Astrocyte of the cerebellum (primary cell): ENCODE measurements at regions not wholly inside any gene's neighbourhood (a gene's known extent, or its start where the extent isn't known, plus 50 kb on each side); places are given as distances from the start of the nearest gene placed in this dataset.

Experiments
- DNase-seq: peaks from one replicate; pipeline ENCODE4 v3.0.0-alpha.2; 2011; ENCODE audit warnings: low read depth
- H3K4me3 ChIP-seq: 2 replicates; pipeline ENCODE4 v1.5.1; 2011; ENCODE audit warnings: mild to moderate bottlenecking, low read depth, low read length, moderate library complexity
- in situ Hi-C: cut with HindIII; loops from 2 replicates; pipeline ENCODE4 v1.10.0; 2017; ENCODE audit warnings: low sequenced_read_pairs
- TF ChIP-seq, protein P1 (sequence below): IDR thresholded peaks from 2 replicates; pipeline ENCODE4 v1.5.1; 2012; ENCODE audit warnings: low read length, low read depth, moderate library complexity, mild to moderate bottlenecking; ENCODE audit errors: missing control alignments

DNA sequence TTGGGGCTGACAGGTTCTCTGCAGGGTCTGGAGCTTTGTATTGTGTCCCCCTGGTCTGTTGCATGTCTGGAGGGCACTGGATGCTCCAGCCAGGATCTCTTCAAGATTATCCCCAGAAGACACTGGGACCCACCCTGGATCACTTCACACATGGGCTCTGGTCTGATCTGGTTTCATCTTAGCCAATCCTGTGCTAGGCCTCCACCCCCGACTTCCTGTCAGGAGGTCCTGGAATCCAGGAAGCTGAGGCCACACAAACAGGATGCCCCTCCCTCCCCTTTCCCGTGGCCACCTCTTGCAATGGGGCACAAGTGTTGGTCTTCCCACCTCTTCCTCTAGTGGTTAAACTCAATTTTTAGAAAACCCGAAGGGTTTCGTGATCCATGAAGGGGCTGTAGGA lies 242.6 kb upstream of the MVB12B start:
- in situ Hi-C loops, result no loop called here
- DNase-seq, result no peak
- TF ChIP-seq, protein P1, sequence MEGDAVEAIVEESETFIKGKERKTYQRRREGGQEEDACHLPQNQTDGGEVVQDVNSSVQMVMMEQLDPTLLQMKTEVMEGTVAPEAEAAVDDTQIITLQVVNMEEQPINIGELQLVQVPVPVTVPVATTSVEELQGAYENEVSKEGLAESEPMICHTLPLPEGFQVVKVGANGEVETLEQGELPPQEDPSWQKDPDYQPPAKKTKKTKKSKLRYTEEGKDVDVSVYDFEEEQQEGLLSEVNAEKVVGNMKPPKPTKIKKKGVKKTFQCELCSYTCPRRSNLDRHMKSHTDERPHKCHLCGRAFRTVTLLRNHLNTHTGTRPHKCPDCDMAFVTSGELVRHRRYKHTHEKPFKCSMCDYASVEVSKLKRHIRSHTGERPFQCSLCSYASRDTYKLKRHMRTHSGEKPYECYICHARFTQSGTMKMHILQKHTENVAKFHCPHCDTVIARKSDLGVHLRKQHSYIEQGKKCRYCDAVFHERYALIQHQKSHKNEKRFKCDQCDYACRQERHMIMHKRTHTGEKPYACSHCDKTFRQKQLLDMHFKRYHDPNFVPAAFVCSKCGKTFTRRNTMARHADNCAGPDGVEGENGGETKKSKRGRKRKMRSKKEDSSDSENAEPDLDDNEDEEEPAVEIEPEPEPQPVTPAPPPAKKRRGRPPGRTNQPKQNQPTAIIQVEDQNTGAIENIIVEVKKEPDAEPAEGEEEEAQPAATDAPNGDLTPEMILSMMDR, result no peak
- H3K4me3 ChIP-seq, result no peak overlapping the region

- in situ Hi-C loops, result no loop called here
- TF ChIP-seq, protein P1, result no peak
- H3K4me3 ChIP-seq, result no peak overlapping the region
- no peak for DNase-seq
Observed at GRCh38 chr9:126084696-126085095, 241.9 kb upstream of the MVB12B start.

- TF ChIP-seq, protein P1, result no peak
- in situ Hi-C loops, result no loop called here
- no peak overlapping the region for H3K4me3 ChIP-seq
- DNase-seq, result no peak
Observed at GRCh38 chr9:126085170-126085569, 241.5 kb upstream of the MVB12B start.

DNA sequence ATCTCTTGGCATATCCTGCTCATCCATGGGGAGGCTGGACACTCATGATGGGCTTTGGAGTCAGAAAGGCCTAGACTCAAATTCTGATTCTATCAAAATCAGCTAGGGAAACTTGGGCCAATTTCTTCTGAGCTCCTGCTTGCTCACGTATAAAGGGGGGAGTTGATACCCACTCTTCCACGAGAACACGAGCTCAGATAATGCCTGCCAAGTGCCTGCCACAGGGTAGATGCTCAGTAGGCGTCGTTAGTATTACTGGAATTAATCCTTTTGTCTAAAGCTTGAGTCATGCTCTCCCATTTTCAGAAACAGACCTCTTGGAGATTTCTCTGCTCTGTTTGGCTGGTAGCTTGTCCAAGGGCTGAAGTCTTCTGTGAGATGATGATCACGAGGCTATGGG lies 238.3 kb upstream of the MVB12B start:
- H3K4me3 ChIP-seq, result no peak overlapping the region
- in situ Hi-C loops, result no loop called here
- DNase-seq, result no peak
- TF ChIP-seq, protein P1, result no peak

DNA sequence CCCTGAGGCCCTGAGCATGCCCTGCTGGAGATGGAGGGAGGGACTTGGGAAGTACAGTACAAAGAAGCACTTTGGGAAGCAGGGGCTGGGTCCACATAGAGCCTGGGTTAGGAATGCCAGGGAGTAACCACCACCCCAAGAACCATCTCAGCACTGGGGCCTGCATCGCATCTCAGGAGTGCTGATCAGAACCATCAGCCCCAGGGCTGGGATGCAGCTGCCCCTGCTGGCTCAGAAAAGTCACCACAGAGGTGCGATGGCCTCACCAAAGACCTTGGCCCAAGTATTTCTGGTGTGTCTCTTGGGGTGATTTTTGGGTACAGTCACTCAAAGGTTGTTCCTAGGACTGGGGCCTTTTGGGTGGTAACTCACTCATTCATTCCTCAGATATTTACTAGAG lies 236.8 kb upstream of the MVB12B start:
- in situ Hi-C loops, result no loop called here
- H3K4me3 ChIP-seq, result no peak overlapping the region
- TF ChIP-seq, protein P1, result no peak
- DNase-seq, result no peak

DNA sequence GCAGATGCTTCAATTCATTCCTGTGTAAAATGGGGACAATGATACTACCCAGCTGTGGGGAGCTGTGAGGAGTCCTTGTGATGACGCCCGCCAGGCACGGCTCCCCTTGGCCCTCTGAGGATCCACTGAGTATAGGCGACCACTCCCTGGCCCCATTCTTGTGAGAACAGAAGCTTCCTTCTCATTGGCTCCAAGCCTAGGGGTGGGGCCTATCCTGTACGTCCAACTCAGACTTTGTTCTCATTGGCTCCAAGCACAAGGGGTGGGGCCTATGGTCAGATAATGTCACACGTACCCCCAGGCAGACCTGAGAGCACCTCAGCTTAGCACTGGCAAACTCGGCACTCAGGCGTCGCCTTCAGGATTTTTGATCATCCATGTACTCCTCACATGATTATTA lies 232.9 kb upstream of the MVB12B start:
- no peak for DNase-seq
- in situ Hi-C loops, result no loop called here
- TF ChIP-seq, protein P1, result no peak

DNA sequence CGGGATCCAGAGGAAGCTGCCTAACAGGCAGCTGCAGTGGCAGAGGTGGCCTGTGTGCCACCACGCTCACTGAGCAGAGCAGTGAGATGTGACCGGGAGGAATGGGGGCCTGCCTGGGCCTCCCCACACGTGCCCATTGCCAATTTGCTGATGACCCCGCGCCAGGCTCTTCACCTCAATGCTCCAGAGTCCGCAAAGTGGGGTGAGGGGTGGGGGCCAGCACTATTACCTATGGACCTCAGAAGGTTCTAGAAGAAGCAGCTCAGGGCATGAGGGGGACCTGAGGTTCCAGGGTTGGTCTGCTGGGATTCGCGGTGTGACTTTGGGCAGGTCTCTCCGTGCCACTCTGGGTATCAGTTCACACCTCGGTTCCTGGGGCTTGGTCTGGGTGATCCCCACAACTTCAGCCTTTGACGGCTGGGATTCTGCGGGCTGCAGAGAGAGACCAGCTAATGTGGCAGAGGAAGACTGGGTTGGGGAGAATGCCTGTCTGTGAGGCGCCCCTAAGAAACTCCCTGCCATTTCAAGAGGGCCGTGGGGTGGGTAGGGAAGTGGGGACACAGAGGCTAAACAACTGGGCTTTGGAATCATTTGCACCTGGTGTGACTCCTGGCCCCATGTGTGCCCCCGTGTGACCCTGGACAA lies 231.0 kb upstream of the MVB12B start:
- DNase-seq, result no peak
- H3K4me3 ChIP-seq, result no peak overlapping the region
- in situ Hi-C loops, result no loop called here
- TF ChIP-seq, protein P1, result no peak

More for the DNA sequence above, 232.9 kb upstream of the MVB12B start:
- H3K4me3 ChIP-seq, result no peak overlapping the region
